GM12801 (cell line): ENCODE measurements at regions not wholly inside any gene's neighbourhood (a gene's known extent, or its start where the extent isn't known, plus 50 kb on each side); places are given as distances from the start of the nearest gene placed in this dataset.

Experiments used
- CTCF ChIP-seq: IDR thresholded peaks from one replicate; pipeline ENCODE4 v1.5.1; 2011; ENCODE audit warnings: control low read depth; ENCODE audit not compliant: insufficient read length; ENCODE audit errors: extremely low read depth

GRCh38 chr15:44836094-44836493 lies 99.8 kb downstream of the TRIM69 start:
- no peak for TF ChIP-seq CTCF

- peak; percentile 63 for TF ChIP-seq CTCF
These were observed 103.1 kb upstream of the TERB2 start for GRCh38 chr15:44853304-44853950.

- no peak for TF ChIP-seq CTCF
These were observed 95.0 kb upstream of the TERB2 start for GRCh38 chr15:44861439-44861910.

- no peak for TF ChIP-seq CTCF
These were observed 94.6 kb upstream of the TERB2 start for GRCh38 chr15:44861917-44862316.

- no peak for TF ChIP-seq CTCF
These were observed 83.4 kb upstream of the TERB2 start for GRCh38 chr15:44873103-44873502.

- TF ChIP-seq CTCF: no peak
These were observed 77.4 kb upstream of the TERB2 start for GRCh38 chr15:44879066-44879465.

GRCh38 chr15:44882499-44882968 lies 74.0 kb upstream of the TERB2 start:
- no peak for TF ChIP-seq CTCF
